ENCODE measurements at regions not wholly inside any gene's neighbourhood (a gene's known extent, or its start where the extent isn't known, plus 50 kb on each side); places are given as distances from the start of the nearest gene placed in this dataset.

DNA sequence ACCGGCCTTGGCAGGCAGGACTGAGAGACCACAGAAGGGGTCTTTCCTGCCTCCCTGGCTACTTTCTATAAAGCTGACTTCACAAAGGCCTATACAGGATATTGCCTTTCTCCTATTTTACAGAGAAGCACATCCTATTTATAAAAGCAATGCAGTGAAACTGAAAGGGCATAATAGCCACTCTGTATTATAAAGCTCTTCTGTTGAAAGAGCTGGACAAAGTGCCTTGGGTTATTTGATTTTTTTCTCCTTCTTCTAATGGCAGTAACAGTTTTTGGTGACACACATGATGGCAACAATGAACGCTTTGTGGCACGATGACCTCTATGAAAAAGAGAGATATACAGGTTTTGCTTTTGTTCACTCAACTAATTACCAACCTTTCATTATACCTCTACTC lies 281.1 kb downstream of the ZNF516 start:
- no peaks in the 10 kb centered on the region for H3K9me3 ChIP-seq
- H3K36me3 ChIP-seq: no peaks in the 10 kb centered on the region
- H3K27ac ChIP-seq: no peak overlapping the region
- H3K27me3 ChIP-seq: no peaks in the 10 kb centered on the region
- intact Hi-C loops (cut with DNase I): no loop called here
- no peak for DNase-seq
- no peaks in the 10 kb centered on the region for H3K4me1 ChIP-seq
- no peak for TF ChIP-seq CTCF (IDR thresholded peaks at IDR 0.05)
- no peak overlapping the region for H3K9ac ChIP-seq (ENCODE audit: low read depth in 2 of 2, low read length in 2 of 2)
- H3K4me3 ChIP-seq: no peak overlapping the region

DNA sequence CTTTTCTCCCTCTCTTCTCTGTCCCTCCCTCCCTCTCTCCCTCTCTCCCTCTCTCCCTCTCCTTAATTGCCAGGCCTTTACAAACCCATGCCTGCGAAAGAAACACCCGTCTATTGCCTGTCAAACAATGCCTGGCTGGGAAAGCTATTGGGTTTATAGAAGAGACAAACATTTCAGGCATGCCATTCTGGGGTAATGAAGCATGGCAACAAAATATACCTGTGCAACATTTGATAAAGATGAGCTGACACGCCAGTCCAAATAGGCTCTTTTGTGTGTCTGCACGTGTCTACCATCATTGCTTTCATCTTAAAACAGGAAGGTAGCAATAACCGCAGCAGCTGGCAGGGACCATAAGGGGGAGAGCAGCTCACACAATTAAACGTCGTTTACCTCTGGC lies 282.1 kb downstream of the ZNF516 start:
- no peak overlapping the region for H3K4me3 ChIP-seq
- no peaks in the 10 kb centered on the region for H3K4me1 ChIP-seq
- H3K27ac ChIP-seq: no peak overlapping the region
- intact Hi-C loops (cut with DNase I): no loop called here
- DNase-seq: no peak
- no peaks in the 10 kb centered on the region for H3K36me3 ChIP-seq
- no peaks in the 10 kb centered on the region for H3K27me3 ChIP-seq
- H3K9ac ChIP-seq (ENCODE audit: low read depth in 2 of 2, low read length in 2 of 2): no peak overlapping the region
- no peak for TF ChIP-seq CTCF (IDR thresholded peaks at IDR 0.05)
- no peaks in the 10 kb centered on the region for H3K9me3 ChIP-seq

DNA sequence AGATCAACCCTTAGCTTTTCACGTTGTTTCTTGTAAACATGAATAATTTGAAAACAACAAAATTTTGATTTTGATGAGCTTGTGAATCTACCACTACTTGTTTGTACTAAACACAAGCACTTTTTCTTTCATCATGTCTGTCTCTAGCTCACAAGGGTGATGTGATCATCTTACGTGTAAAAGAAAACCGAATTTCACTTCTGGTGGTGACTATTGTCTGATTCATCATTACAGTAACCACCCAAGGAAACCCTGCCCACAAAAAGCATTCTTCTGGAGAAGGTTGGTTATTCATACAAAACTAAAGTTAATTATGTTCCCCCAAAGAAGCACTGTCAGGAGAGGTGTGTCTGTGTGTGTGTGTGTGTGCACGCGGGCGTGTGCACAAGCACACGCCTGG lies 285.4 kb downstream of the ZNF516 start:
- Histone ChIP-seq H3K4me1 (no peaks in the 10 kb centered on the region), H3K9ac (ENCODE audit: low read depth in 2 of 2, low read length in 2 of 2) (no peak overlapping the region), H3K27ac (no peak overlapping the region), H3K4me3 (no peak overlapping the region), H3K36me3 (no peaks in the 10 kb centered on the region), H3K27me3 (no peaks in the 10 kb centered on the region), H3K9me3 (no peaks in the 10 kb centered on the region)
- DNase-seq: no peak
- TF ChIP-seq CTCF (IDR thresholded peaks at IDR 0.05): no peak
- intact Hi-C loops (cut with DNase I): no loop called here

- TF ChIP-seq CTCF (IDR thresholded peaks at IDR 0.05): no peak
- H3K4me1 ChIP-seq: no peaks in the 10 kb centered on the region
- no peak overlapping the region for H3K27ac ChIP-seq
- no peak overlapping the region for H3K4me3 ChIP-seq
- H3K36me3 ChIP-seq: no peaks in the 10 kb centered on the region
- no peak overlapping the region for H3K9ac ChIP-seq (ENCODE audit: low read depth in 2 of 2, low read length in 2 of 2)
- no peaks in the 10 kb centered on the region for H3K9me3 ChIP-seq
- intact Hi-C loops (cut with DNase I): no loop called here
- DNase-seq: no peak
- H3K27me3 ChIP-seq: no peaks in the 10 kb centered on the region
Measured at GRCh38 chr18:76208678-76209306, 286.2 kb downstream of the ZNF516 start.

DNA sequence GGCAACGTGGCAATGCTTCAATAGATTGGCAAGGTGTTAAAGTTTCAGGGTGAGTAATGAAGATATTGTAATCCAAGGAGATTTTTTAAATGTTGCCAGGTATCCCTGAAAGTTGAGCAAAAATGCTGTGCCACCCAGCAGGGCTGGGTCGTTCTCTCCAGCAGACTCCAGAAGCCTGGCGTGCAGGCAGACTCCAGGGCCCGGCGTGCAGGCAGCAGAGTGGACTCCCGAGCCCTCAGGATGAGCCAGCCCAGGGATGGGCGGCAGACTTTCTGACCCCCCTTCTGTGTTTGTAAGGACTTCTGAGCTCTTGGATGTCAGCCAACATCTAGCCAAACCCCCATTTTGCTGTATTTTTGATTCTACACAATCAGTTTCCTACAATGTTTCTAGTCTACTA lies 289.1 kb downstream of the ZNF516 start:
- no peaks in the 10 kb centered on the region for H3K36me3 ChIP-seq
- DNase-seq: no peak

More for the DNA sequence above, 289.1 kb downstream of the ZNF516 start:
- Histone ChIP-seq H3K4me1 (no peaks in the 10 kb centered on the region), H3K9me3 (no peaks in the 10 kb centered on the region), H3K27me3 (no peaks in the 10 kb centered on the region), H3K9ac (ENCODE audit: low read depth in 2 of 2, low read length in 2 of 2) (no peak overlapping the region), H3K4me3 (no peak overlapping the region), H3K27ac (no peak overlapping the region)
- TF ChIP-seq CTCF (IDR thresholded peaks at IDR 0.05): no peak
- intact Hi-C loops (cut with DNase I): no loop called here
